GOT3 (cell line): ENCODE measurements at regions not wholly inside any gene's neighbourhood (a gene's known extent, or its start where the extent isn't known, plus 50 kb on each side); places are given as distances from the start of the nearest gene placed in this dataset.

Experiments
- DNase-seq: peaks from one replicate; lab custom pipeline; 2025; ENCODE audit warnings: mixed read lengths; lab: John Stamatoyannopoulos, UW

- peak; percentile 73 for DNase-seq
Measured at GRCh38 chr17:81345228-81346089, 49.8 kb upstream of the BAHCC1 start.
